ENCODE measurements at regions not wholly inside any gene's neighbourhood (a gene's known extent, or its start where the extent isn't known, plus 50 kb on each side); places are given as distances from the start of the nearest gene placed in this dataset.
A peak's percentile ranks its signal among the peaks of the same experiment; 100 is the strongest.
"Not testable (repeated sequence)": the region's sequence is repeated elsewhere in the genome, so short reads cannot be mapped to it uniquely, and the experiment has no call there.

GRCh38 chrX:107374831-107375230 is 74.6 kb upstream of the FRMPD3 start:
- ATAC-seq (ENCODE audit: low read depth in 2 of 2): no peak
- no peaks in the 10 kb centered on the region for H3K36me3 Mint-ChIP-seq
- H3K4me1 Mint-ChIP-seq: no peaks in the 10 kb centered on the region
- H3K4me3 Mint-ChIP-seq: no peak overlapping the region
- H3K27ac Mint-ChIP-seq: no peak overlapping the region
- DNase-seq: no peak
- no peaks in the 10 kb centered on the region for H3K27me3 Mint-ChIP-seq
- peaks cover 0 to 7% (median 0%) of the 10 kb centered on the region in 7 donors for H3K9me3 Mint-ChIP-seq

- H3K36me3 Mint-ChIP-seq; H3K27ac Mint-ChIP-seq; H3K4me1 Mint-ChIP-seq; H3K9me3 Mint-ChIP-seq; H3K4me3 Mint-ChIP-seq; DNase-seq; ATAC-seq (ENCODE audit: low read depth in 2 of 2); H3K27me3 Mint-ChIP-seq: not testable (repeated sequence)
Measured at GRCh38 chrX:107376186-107376585, 73.3 kb upstream of the FRMPD3 start.

GRCh38 chrX:107384397-107385105 is 64.9 kb upstream of the FRMPD3 start:
- peaks cover 28 to 44% (median 31%) of the 10 kb centered on the region in 3 donors for H3K27me3 Mint-ChIP-seq
- H3K36me3 Mint-ChIP-seq: no peaks in the 10 kb centered on the region
- ATAC-seq (ENCODE audit: low read depth in 2 of 2) (no peak), DNase-seq (no peak)
- H3K4me3 Mint-ChIP-seq: peak overlapping the region in 1 of 8 donors; percentile 31
- H3K4me1 Mint-ChIP-seq: no peaks in the 10 kb centered on the region
- no peak overlapping the region for H3K27ac Mint-ChIP-seq
- peaks cover 0 to 3% (median 0%) of the 10 kb centered on the region in 7 donors for H3K9me3 Mint-ChIP-seq

GRCh38 chrX:107389726-107390125 is 59.7 kb upstream of the FRMPD3 start:
- Mint-ChIP-seq H3K9me3 (peaks cover 3 to 28% (median 13%) of the 10 kb centered on the region in 7 donors), H3K4me3 (no peak overlapping the region), H3K27ac (no peak overlapping the region), H3K36me3 (peaks cover 0 to 3% of the 10 kb centered on the region in 2 donors), H3K27me3 (peaks cover 20 to 32% (median 25%) of the 10 kb centered on the region in 3 donors), H3K4me1 (no peaks in the 10 kb centered on the region)
- ATAC-seq (ENCODE audit: low read depth in 2 of 2) (no peak), DNase-seq (no peak)

DNA sequence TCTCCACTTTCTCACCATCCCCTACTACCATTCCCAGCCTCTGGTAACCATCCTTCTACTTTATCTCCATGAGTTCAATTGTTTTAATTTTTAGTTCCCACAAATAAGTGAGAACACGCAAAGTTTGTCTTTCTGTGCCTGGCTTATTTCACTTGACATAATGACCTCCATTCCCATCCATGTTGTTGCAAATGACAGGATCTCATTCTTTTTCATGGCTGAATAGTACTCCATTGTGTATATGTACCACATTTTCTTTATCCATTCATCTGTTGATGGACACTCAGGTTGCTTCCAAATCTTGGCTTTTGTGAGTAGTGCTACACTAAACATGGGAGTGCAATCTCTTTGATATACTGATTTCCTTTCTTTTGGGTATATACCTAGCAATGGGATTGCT is 55.8 kb upstream of the FRMPD3 start:
- Mint-ChIP-seq H3K27me3 (peaks cover 5 to 33% (median 27%) of the 10 kb centered on the region in 3 donors), H3K9me3 (peaks cover 3 to 34% (median 13%) of the 10 kb centered on the region in 7 donors), H3K27ac (peak overlapping the region in 2 of 6 donors; percentile 3 to 60)
- not testable (repeated sequence) for H3K36me3 Mint-ChIP-seq; ATAC-seq (ENCODE audit: low read depth in 2 of 2); DNase-seq; H3K4me3 Mint-ChIP-seq; H3K4me1 Mint-ChIP-seq

GRCh38 chrX:107396235-107396634 is 53.2 kb upstream of the FRMPD3 start:
- Mint-ChIP-seq H3K27me3 (peaks cover 5 to 23% (median 19%) of the 10 kb centered on the region in 3 donors), H3K9me3 (peaks cover 3 to 29% (median 13%) of the 10 kb centered on the region in 7 donors), H3K4me3 (no peak overlapping the region), H3K27ac (no peak overlapping the region), H3K4me1 (peaks cover 0 to 6% (median 6%) of the 10 kb centered on the region in 3 donors), H3K36me3 (peaks cover 0 to 3% of the 10 kb centered on the region in 2 donors)
- ATAC-seq (ENCODE audit: low read depth in 2 of 2) (no peak), DNase-seq (no peak)

DNA sequence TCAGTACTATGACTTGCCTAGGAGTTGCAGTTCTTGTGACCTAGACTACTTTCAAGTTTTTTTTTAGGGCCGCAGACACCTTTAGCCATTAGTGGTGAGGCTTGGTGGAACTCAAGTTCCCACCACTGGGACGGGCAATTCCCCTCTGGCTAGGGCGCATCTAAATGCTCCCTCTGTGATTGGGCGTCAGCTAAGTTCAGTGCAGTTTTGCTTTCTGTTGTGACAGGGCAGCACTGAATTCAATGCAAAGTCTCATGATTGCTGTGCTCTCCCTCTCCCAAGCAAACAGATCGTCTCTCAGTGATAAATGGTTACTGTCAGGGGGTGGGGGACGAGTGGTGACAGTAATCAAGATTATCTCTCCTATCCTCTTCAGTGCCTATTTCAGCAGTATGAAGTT is 52.7 kb upstream of the FRMPD3 start:
- peaks cover 0 to 6% (median 6%) of the 10 kb centered on the region in 3 donors for H3K4me1 Mint-ChIP-seq
- H3K9me3 Mint-ChIP-seq: peaks cover 3 to 24% (median 13%) of the 10 kb centered on the region in 7 donors
- H3K27ac Mint-ChIP-seq: no peak overlapping the region
- H3K27me3 Mint-ChIP-seq: peaks cover 5 to 19% (median 18%) of the 10 kb centered on the region in 3 donors
- H3K4me3 Mint-ChIP-seq: no peak overlapping the region
- DNase-seq: no peak
- no peak for ATAC-seq (ENCODE audit: low read depth in 2 of 2)
- peaks cover 0 to 3% of the 10 kb centered on the region in 2 donors for H3K36me3 Mint-ChIP-seq

DNA sequence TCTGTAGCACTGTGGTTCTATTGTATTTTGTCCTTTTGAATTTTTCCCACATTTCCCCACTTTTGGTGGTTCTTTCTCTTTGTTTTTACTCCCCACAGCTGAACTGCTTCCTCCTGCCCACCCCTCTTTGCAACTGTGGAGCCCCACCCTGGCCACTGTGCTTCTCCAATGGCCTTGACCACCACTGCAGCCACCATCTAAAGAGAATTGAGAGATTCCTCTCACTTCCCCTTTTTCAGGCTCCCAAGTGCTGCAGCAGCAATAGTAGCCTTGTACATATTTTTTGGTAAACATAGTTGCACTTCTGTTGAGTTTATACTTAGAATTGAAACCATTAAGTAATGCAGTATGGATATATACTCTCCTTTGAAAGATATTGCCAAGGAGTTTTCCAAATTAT is 51.3 kb upstream of the FRMPD3 start:
- H3K27ac Mint-ChIP-seq: peak overlapping the region in 1 of 6 donors; percentile 24
- DNase-seq (no peak), ATAC-seq (ENCODE audit: low read depth in 2 of 2) (peak in 1 of 2 donors; percentile 42)
- H3K4me3 Mint-ChIP-seq: no peak overlapping the region
- peaks cover 0 to 6% (median 6%) of the 10 kb centered on the region in 3 donors for H3K4me1 Mint-ChIP-seq
- H3K27me3 Mint-ChIP-seq: peaks cover 0 to 19% (median 15%) of the 10 kb centered on the region in 3 donors
- H3K36me3 Mint-ChIP-seq: peaks cover 0 to 3% of the 10 kb centered on the region in 2 donors
- peaks cover 3 to 25% (median 11%) of the 10 kb centered on the region in 7 donors for H3K9me3 Mint-ChIP-seq

Data from naive B cell (primary cell).